Spinal cord (tissue), 9 donors: ENCODE measurements at regions not wholly inside any gene's neighbourhood (a gene's known extent, or its start where the extent isn't known, plus 50 kb on each side); places are given as distances from the start of the nearest gene placed in this dataset.
"Not testable (repeated sequence)": the region's sequence is repeated elsewhere in the genome, so short reads cannot be mapped to it uniquely, and the experiment has no call there.

Experiments
- DNase-seq, 6 donors: peaks; one replicate each; pipeline versions ENCODE4 v3.0.0 to v3.0.0-alpha.2; 2013 to 2015; ENCODE audit warnings: low spot score in 6 of 6, low read depth in 4 of 6
- H3K27ac ChIP-seq: one replicate; pipeline ENCODE4 v1.5.1; 2013; ENCODE audit warnings: low read depth, low read length, control low read depth
- H3K27me3 ChIP-seq: one replicate; pipeline ENCODE4 v1.6.1; 2013; ENCODE audit warnings: low read length; ENCODE audit not compliant: control insufficient read depth, insufficient read depth
- H3K36me3 ChIP-seq: one replicate; pipeline ENCODE4 v1.6.1; 2013; ENCODE audit warnings: low read length; ENCODE audit not compliant: control insufficient read depth, insufficient read depth
- H3K4me1 ChIP-seq: one replicate; pipeline ENCODE4 v1.6.1; 2013; ENCODE audit warnings: low read length; ENCODE audit not compliant: control insufficient read depth, insufficient read depth
- H3K4me3 ChIP-seq: one replicate; pipeline ENCODE4 v1.5.1; 2013; ENCODE audit warnings: low read depth, low read length, control low read depth
- H3K9me3 ChIP-seq: one replicate; pipeline ENCODE4 v1.6.1; 2013; ENCODE audit warnings: low read length; ENCODE audit not compliant: control insufficient read depth, insufficient read depth
- WGBS: methylation state at CpG from one replicate; pipeline ENCODE4 v1.1.5; 2013; ENCODE audit warnings: missing lambda C conversion rate; ENCODE audit not compliant: insufficient coverage; 5-methylcytosine and 5-hydroxymethylcytosine counted together
- donor health status: healthy.

GRCh38 chr7:65758991-65759390, 113.9 kb upstream of the VKORC1L1 start:
- not testable (repeated sequence) for H3K27ac ChIP-seq, H3K4me3 ChIP-seq, DNase-seq, H3K9me3 ChIP-seq, H3K4me1 ChIP-seq, H3K27me3 ChIP-seq
- H3K36me3 ChIP-seq = peaks cover 12% of the 10 kb centered on the region
- 100% methylated on average over 1 of the region's 1 CpG for WGBS

- H3K4me1 ChIP-seq, H3K27me3 ChIP-seq, DNase-seq, H3K27ac ChIP-seq, H3K9me3 ChIP-seq, H3K4me3 ChIP-seq: not testable (repeated sequence)
- no CpG with 5 or more reads among the region's 3 CpGs for WGBS
- H3K36me3 ChIP-seq = peaks cover 10% of the 10 kb centered on the region
These were observed 110.2 kb upstream of the VKORC1L1 start for GRCh38 chr7:65762712-65763111.

GRCh38 chr7:65763114-65763513, 109.8 kb upstream of the VKORC1L1 start:
- WGBS = no CpG with 5 or more reads among the region's 5 CpGs
- not testable (repeated sequence) for H3K27me3 ChIP-seq, H3K9me3 ChIP-seq, H3K27ac ChIP-seq, H3K4me1 ChIP-seq, DNase-seq, H3K4me3 ChIP-seq
- peaks cover 10% of the 10 kb centered on the region for H3K36me3 ChIP-seq

DNA sequence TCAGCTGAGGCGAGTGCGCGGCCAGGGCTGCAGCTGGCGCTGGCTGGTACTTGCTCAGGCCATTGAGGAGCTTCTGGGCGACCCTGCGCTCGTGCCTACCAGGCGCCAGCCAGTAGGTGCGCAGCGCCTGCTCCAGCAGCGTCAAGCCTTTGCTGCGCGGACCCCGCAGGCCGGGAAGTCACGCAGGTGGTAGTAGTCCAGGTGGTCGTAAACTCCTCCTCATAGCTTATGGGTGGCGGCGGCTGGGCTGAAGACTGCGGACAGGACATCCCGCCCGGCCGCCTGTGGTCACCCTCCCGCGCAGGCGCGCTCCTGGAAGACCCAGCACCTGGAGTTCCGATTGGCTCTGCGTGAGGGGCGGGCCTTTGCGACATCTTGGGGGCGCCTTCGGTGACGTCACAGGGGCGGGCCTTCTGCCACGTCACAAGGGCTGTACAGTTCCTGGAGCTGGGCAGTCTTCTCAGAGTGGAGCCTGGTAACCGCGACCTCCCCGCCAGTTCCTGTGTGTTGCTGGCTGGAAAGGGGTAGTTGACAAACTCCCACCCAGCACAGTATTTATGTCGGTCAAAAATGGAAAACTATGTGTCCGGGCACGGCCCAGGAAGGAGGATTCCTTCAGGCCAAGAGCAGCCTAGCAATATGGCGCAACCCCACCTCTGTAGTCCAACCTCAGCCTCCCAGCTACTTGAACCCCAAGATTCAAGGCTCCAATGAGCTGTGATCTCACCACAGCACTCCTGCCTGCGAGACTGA, 102.2 kb upstream of the VKORC1L1 start:
- not testable (repeated sequence) for H3K27me3 ChIP-seq, H3K9me3 ChIP-seq, H3K4me1 ChIP-seq, H3K36me3 ChIP-seq
- WGBS = 4% methylated on average over 38 of the region's 44 CpGs
- Histone ChIP-seq H3K27ac (peak overlapping the region; percentile 57), H3K4me3 (peak overlapping the region; percentile 75)
- peak; percentile 72 to 98 (median 86) for DNase-seq

DNA sequence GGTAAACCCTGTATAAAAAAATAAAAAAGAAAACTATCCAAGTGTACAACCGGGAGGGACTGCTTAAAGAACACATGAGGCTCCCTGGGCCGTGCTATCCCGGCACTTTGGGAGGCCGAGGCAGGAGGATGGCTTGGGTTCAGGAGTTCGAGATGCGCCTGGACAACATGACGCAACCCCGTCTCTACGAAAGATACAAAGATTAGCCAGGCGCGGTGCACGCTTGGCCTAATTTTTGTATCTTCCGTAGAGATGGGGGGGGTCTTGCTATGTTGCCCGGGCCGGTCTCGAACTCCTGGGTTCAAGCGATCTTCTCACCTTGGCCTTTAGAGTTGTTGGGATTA, 101.7 kb upstream of the VKORC1L1 start:
- H3K4me3 ChIP-seq = peak overlapping the region; percentile 75
- not testable (repeated sequence) for H3K9me3 ChIP-seq, H3K27me3 ChIP-seq, DNase-seq, H3K36me3 ChIP-seq, H3K4me1 ChIP-seq
- WGBS = 96% methylated on average over 12 of the region's 17 CpGs
- peak overlapping the region; percentile 29 for H3K27ac ChIP-seq

GRCh38 chr7:65776677-65777076, 96.2 kb upstream of the VKORC1L1 start:
- not testable (repeated sequence) for H3K4me3 ChIP-seq, H3K9me3 ChIP-seq, H3K36me3 ChIP-seq, H3K27me3 ChIP-seq, H3K27ac ChIP-seq, H3K4me1 ChIP-seq, DNase-seq
- no CpG with 5 or more reads among the region's 6 CpGs for WGBS

GRCh38 chr7:65789943-65790342, 82.9 kb upstream of the VKORC1L1 start:
- H3K4me3 ChIP-seq, DNase-seq, H3K27me3 ChIP-seq, H3K4me1 ChIP-seq, H3K36me3 ChIP-seq, H3K27ac ChIP-seq, H3K9me3 ChIP-seq: not testable (repeated sequence)
- WGBS = no CpG with 5 or more reads among the region's 5 CpGs

GRCh38 chr7:65791788-65792187, 81.1 kb upstream of the VKORC1L1 start:
- H3K9me3 ChIP-seq, H3K27ac ChIP-seq, H3K4me1 ChIP-seq, H3K36me3 ChIP-seq, H3K27me3 ChIP-seq, DNase-seq, H3K4me3 ChIP-seq: not testable (repeated sequence)
- WGBS = no CpG with 5 or more reads among the region's 1 CpG

DNA sequence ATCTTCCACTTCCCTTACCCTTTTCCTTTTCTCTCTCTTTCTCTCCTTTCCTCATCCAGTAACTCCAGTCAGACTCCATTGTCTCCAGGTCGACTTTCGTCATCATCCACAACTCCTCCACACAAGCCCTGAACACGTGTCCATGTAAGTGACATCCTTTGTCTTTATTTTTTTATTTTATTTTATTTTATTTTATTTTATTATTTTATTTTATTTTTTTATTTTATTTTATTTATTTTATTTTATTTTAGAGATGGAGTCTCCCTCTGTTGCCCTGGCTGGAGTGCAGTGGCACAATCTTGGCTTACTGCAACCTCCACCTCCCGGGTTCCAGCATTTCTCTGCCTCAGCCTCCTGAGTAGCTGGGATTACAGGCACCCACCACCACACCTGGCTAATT, 80.1 kb upstream of the VKORC1L1 start:
- H3K9me3 ChIP-seq, H3K27ac ChIP-seq, H3K36me3 ChIP-seq, H3K4me3 ChIP-seq, H3K27me3 ChIP-seq, DNase-seq, H3K4me1 ChIP-seq: not testable (repeated sequence)
- 100% methylated on average over 1 of the region's 4 CpGs for WGBS

DNA sequence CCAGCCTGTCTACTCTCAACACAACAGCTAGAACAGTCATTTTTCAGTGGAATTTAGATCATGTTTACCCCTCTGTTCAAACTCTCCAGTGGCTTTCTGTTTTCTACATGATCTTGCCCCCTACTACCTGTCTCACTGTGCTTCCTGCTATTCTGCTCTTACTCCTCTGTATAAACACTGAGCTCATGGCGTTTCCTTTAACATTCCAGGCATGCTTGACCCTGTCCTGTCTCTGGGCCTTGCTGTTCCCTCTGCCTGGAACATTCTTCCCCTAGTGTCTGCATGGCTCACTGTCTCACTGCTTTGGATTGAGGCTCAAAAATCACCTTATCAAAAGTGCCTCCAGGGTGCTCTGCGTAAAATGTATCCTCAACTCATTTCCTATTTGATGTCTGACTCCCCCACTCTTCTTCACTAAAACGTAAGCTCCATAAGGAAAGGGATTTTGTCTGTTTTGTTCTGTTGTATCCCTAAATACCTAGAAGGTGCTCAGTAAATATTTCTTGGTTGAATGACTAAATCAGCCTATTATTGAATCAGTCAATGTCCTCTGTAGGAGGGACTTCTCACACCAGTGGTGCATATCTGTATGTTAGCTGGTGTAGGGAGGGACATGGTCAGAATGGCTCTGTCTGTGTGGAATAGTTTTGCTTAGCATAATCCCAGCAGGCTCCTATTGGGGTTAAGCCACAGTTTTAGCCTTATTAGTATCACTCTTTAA, 78.0 kb upstream of the VKORC1L1 start:
- 50% methylated on average over 1 of the region's 3 CpGs for WGBS
- not testable (repeated sequence) for DNase-seq, H3K27me3 ChIP-seq, H3K9me3 ChIP-seq, H3K4me3 ChIP-seq, H3K36me3 ChIP-seq, H3K27ac ChIP-seq, H3K4me1 ChIP-seq
